Ascending aorta (tissue), 2 donors: ENCODE measurements at regions not wholly inside any gene's neighbourhood (a gene's known extent, or its start where the extent isn't known, plus 50 kb on each side); places are given as distances from the start of the nearest gene placed in this dataset.

Experiments
- DNase-seq, 2 donors: peaks; one replicate each; pipeline ENCODE4 v3.0.0-alpha.2; 2019; ENCODE audit warnings: low spot score in 2 of 2
- H3K27ac ChIP-seq, 2 donors: fragments of 200-600 bp; sonication (generic); one replicate each; pipeline ENCODE4 v1.5.1; 2016 to 2017; ENCODE audit warnings: mild to moderate bottlenecking in 1 of 2
- H3K27me3 ChIP-seq: fragments of 200-600 bp; sonication (generic); one replicate; pipeline ENCODE4 v1.5.1; 2017
- H3K36me3 ChIP-seq, 2 donors: fragments of 200-600 bp; sonication (generic); one replicate each; pipeline ENCODE4 v1.5.1; 2016
- H3K4me1 ChIP-seq, 2 donors: fragments of 200-600 bp; sonication (generic); one replicate each; pipeline ENCODE4 v1.5.1; 2016 to 2017; ENCODE audit warnings: mild to moderate bottlenecking in 1 of 2
- H3K4me3 ChIP-seq, 2 donors: fragments of 200-600 bp; sonication (generic); one replicate each; pipeline ENCODE4 v1.5.1; 2016 to 2017; ENCODE audit warnings: mild to moderate bottlenecking in 1 of 2
- H3K9me3 ChIP-seq, 2 donors: fragments of 200-600 bp; sonication (generic); one replicate each; pipeline ENCODE4 v1.5.1; 2016
- intact Hi-C: fragments of 100-400 bp; cut with DNase I; formaldehyde crosslinking; loops from one replicate; pipeline ENCODE4 v1.15.1; 2023
- TF ChIP-seq, protein P1 (sequence below), 3 experiments: fragments of 200-600 bp in 2 of 3; fragments of 450-650 bp in 1 of 3; sonication (generic) in 2 of 3; IDR thresholded peaks; one replicate each; pipeline ENCODE4 v1.5.1; 2016 to 2019; ENCODE audit warnings: antibody characterized with exemption in 3 of 3, mild to moderate bottlenecking in 1 of 3, moderate library complexity in 1 of 3

DNA sequence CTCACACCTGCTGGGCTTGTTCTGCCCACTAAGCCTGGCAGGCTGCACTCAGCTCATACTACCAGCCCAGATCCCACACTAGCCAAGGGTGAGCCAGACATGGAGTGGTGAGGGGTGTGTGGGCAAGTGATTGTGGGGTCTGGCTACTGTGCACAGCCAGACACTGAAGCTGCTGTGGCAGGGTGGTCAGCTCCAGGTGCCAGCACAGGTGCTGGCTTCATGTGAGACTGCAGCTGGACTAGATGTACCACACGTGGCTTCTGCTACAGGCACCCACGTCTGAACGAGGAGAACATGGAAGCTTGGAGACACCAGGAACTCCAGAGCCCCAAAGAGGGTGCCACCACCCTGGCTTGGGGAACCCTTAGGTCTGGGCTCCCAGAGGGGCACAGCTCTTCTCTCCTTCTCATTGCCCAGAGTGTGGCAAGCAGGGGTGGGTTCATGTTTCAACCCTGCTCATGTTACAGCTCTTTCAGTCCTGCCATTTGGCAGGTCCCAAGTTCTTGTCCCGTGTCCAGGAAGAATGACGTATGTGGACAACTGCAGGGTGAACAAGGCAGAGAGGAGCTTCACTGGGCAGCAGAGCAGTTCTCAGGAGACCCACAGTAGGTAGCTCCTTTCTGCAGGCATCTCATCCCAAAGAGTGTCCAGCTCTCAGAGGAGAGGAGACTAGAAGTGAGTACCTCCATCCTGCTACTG lies 1624.2 kb upstream of the TMEFF2 start:
- DNase-seq: no peak
- no peaks in the 10 kb centered on the region for H3K27me3 ChIP-seq
- no peak overlapping the region for H3K27ac ChIP-seq
- no peak overlapping the region for H3K4me3 ChIP-seq
- H3K9me3 ChIP-seq: no peaks in the 10 kb centered on the region
- H3K36me3 ChIP-seq: no peaks in the 10 kb centered on the region
- intact Hi-C loops: no loop called here
- TF ChIP-seq, protein P1, sequence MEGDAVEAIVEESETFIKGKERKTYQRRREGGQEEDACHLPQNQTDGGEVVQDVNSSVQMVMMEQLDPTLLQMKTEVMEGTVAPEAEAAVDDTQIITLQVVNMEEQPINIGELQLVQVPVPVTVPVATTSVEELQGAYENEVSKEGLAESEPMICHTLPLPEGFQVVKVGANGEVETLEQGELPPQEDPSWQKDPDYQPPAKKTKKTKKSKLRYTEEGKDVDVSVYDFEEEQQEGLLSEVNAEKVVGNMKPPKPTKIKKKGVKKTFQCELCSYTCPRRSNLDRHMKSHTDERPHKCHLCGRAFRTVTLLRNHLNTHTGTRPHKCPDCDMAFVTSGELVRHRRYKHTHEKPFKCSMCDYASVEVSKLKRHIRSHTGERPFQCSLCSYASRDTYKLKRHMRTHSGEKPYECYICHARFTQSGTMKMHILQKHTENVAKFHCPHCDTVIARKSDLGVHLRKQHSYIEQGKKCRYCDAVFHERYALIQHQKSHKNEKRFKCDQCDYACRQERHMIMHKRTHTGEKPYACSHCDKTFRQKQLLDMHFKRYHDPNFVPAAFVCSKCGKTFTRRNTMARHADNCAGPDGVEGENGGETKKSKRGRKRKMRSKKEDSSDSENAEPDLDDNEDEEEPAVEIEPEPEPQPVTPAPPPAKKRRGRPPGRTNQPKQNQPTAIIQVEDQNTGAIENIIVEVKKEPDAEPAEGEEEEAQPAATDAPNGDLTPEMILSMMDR (IDR thresholded peaks at IDR 0.05): no peak
- H3K4me1 ChIP-seq: no peaks in the 10 kb centered on the region

DNA sequence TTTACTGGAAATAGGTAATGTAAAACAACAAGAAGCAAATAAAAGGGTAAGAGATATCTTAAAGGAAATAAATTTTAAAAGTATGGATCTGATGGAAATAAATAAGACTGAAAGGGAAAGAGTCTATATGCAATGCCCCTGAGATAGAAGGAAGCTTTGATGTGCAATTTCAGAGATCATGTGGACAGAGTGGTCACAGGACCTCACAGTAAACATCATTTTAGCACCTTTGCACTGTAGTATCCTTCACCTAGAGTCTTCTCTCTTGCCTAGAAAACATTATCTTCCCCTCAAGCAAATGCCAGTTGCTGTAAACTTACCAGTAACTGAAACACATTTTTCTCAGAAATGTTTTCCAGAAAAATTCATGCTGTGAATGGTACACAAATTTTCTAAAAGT lies 1621.3 kb upstream of the TMEFF2 start:
- Histone ChIP-seq H3K36me3 (no peaks in the 10 kb centered on the region), H3K9me3 (no peaks in the 10 kb centered on the region), H3K27ac (no peak overlapping the region), H3K4me1 (no peaks in the 10 kb centered on the region), H3K4me3 (no peak overlapping the region), H3K27me3 (no peaks in the 10 kb centered on the region)
- TF ChIP-seq, protein P1 (IDR thresholded peaks at IDR 0.05): no peak
- no peak for DNase-seq
- intact Hi-C loops: no loop called here

GRCh38 chr2:193810533-193810932 lies 1615.8 kb upstream of the TMEFF2 start:
- H3K4me1 ChIP-seq: no peaks in the 10 kb centered on the region
- H3K27me3 ChIP-seq: no peaks in the 10 kb centered on the region
- DNase-seq: no peak
- no peaks in the 10 kb centered on the region for H3K36me3 ChIP-seq
- intact Hi-C loops: no loop called here
- no peak overlapping the region for H3K27ac ChIP-seq
- TF ChIP-seq, protein P1 (IDR thresholded peaks at IDR 0.05): no peak
- H3K4me3 ChIP-seq: no peak overlapping the region
- H3K9me3 ChIP-seq: no peaks in the 10 kb centered on the region

- Histone ChIP-seq H3K9me3 (no peaks in the 10 kb centered on the region), H3K4me1 (no peaks in the 10 kb centered on the region), H3K36me3 (no peaks in the 10 kb centered on the region), H3K27me3 (no peaks in the 10 kb centered on the region), H3K27ac (no peak overlapping the region), H3K4me3 (no peak overlapping the region)
- TF ChIP-seq, protein P1 (IDR thresholded peaks at IDR 0.05): no peak
- intact Hi-C loops: no loop called here
- DNase-seq: no peak
Observed at GRCh38 chr2:193808877-193809276, 1614.1 kb upstream of the TMEFF2 start.

DNA sequence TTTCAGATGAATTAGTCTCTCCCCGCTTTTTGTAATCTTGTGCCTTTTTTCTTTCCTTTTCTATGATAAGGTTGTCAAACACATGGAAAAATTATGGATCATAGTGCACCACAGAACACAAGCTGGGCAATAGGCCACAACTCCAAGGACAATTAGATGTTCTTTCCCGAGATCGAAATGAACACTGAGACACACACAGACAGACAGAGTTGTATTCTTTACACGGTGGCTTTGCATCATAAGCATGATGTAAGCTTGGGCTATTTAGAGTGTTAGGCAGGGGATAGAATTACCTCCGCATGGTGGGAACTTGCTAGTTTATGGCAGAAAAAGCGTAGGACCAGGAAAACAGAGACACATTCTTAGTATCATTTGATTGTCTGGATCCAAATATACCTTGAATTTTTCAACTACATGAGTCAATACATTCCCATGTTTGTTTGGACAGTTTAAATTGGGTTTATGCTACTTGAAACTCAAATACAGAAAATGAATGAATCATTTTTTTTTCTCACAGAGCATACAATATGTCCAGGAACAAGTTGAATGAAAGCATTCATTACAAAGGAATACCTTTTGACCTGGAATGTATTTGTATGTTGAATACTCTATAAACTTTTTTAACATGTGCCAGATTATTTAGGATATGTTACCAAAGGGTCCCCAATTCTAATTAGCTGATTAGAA lies 1611.5 kb upstream of the TMEFF2 start:
- Histone ChIP-seq H3K4me1 (no peaks in the 10 kb centered on the region), H3K36me3 (no peaks in the 10 kb centered on the region), H3K9me3 (no peaks in the 10 kb centered on the region), H3K27ac (no peak overlapping the region), H3K4me3 (no peak overlapping the region), H3K27me3 (no peaks in the 10 kb centered on the region)
- no peak for DNase-seq
- intact Hi-C loops: no loop called here
- TF ChIP-seq, protein P1 (IDR thresholded peaks at IDR 0.05): no peak
